ENCODE measurements at regions not wholly inside any gene's neighbourhood (a gene's known extent, or its start where the extent isn't known, plus 50 kb on each side); places are given as distances from the start of the nearest gene placed in this dataset.

DNA sequence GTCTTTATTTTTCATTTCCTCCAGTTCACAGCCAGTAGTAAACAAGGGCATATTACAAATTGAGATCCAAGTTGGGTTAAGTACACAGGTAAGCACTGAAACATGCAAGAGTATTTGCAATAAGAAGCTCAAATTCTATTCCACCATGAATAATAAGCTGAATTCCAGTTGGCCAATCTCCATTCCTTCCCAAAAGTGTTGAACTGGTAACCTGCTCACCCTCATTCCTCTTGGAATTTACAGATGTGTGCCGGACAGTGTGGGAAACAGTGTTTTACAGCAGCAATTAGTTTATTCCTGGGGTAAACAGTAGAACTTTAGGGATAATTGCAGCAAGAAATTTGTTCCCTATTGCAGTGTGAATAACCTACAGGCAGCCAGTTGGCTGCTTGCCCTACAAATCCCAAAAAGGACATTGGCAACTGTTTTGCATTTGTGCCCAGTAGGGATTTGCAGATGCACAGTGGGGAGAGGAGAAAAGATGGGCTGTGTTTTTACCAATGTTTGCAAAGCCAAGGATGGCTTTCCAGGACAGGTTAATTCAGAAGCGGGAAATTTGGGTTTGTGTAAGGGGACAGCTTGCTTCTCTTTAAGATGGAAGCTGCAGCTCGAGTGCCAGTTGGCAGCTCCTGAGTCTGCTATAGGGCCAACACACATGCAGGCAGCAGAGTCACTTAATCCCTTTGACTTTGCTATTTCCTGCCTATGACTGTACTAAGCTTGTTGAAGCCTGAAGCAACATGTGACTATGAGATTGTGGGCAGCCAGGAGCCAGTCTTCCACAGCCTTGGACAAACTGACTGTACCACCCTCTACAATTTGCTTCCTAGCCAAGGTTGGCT is 318.9 kb downstream of the MAP2K6 start:
- H3K36me3 ChIP-seq (ENCODE audit: control insufficient read depth in 2 of 3, insufficient read depth in 3 of 3, low read length in 3 of 3) = no peaks in the 10 kb centered on the region
- DNase-seq = no peak
- no peak overlapping the region for H3K27ac ChIP-seq (ENCODE audit: low read depth, low read length)
- peaks cover 0 to 6% (median 0%) of the 10 kb centered on the region in 5 donors for H3K27me3 Mint-ChIP-seq
- no peak overlapping the region for H3K4me3 Mint-ChIP-seq
- ChIA-PET CTCF (no interaction called here), POLR2A (no interaction called here)
- no peak overlapping the region for H3K4me3 ChIP-seq (ENCODE audit: low read length)
- H3K36me3 Mint-ChIP-seq = peaks cover 0 to 20% (median 0%) of the 10 kb centered on the region in 5 donors
- intact Hi-C loops (cut with micrococcal nuclease) = loop anchor here in 1 of 2 donors (10.0 kb wide), 1 partner anchor 411 kb away; no protein-coding TSS in a partner anchor
- ATAC-seq = no peak
- H3K4me1 Mint-ChIP-seq = peaks cover 0 to 21% (median 0%) of the 10 kb centered on the region in 7 donors
- no peaks in the 10 kb centered on the region for H3K4me1 ChIP-seq (ENCODE audit: control insufficient read depth in 2 of 2, insufficient read depth in 2 of 2, low read length in 2 of 2)
- H3K9me3 ChIP-seq (ENCODE audit: control insufficient read depth in 2 of 3, low read length in 3 of 3) = no peaks in the 10 kb centered on the region
- H3K27me3 ChIP-seq (ENCODE audit: control insufficient read depth in 2 of 2, insufficient read depth in 2 of 2, low read length in 2 of 2) = no peaks in the 10 kb centered on the region
- H3K9me3 Mint-ChIP-seq = peaks cover 2 to 19% (median 6%) of the 10 kb centered on the region in 11 donors
- no peak overlapping the region for H3K27ac Mint-ChIP-seq

DNA sequence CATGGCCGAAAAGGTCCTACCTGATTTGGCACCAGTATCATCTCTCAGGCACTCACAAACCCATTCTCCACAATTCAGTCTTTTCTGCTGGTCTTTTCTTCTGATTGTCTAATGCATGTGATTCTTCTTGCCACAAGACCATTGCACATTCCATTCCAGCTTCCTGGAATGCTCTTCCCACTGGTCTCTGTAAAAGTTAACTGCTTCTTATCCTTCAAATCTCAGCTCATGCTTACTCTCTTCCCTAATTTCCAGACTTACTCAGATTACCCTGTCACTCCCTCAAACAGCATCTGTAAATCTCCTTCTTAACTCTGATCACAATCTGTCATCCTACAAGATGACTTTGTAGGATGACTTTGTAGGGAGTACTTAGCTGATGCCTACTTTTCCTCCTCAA is 320.2 kb downstream of the MAP2K6 start:
- H3K27ac Mint-ChIP-seq = no peak overlapping the region
- ChIA-PET POLR2A (no interaction called here), CTCF (no interaction called here)
- Histone ChIP-seq H3K4me1 (ENCODE audit: control insufficient read depth in 2 of 2, insufficient read depth in 2 of 2, low read length in 2 of 2) (no peaks in the 10 kb centered on the region), H3K4me3 (ENCODE audit: low read length) (no peak overlapping the region), H3K9me3 (ENCODE audit: control insufficient read depth in 2 of 3, low read length in 3 of 3) (no peaks in the 10 kb centered on the region), H3K36me3 (ENCODE audit: control insufficient read depth in 2 of 3, insufficient read depth in 3 of 3, low read length in 3 of 3) (no peaks in the 10 kb centered on the region), H3K27ac (ENCODE audit: low read depth, low read length) (no peak overlapping the region), H3K27me3 (ENCODE audit: control insufficient read depth in 2 of 2, insufficient read depth in 2 of 2, low read length in 2 of 2) (no peaks in the 10 kb centered on the region)
- H3K36me3 Mint-ChIP-seq = peaks cover 0 to 24% (median 0%) of the 10 kb centered on the region in 5 donors
- ATAC-seq = no peak
- no peak for DNase-seq
- H3K9me3 Mint-ChIP-seq = peaks cover 2 to 22% (median 9%) of the 10 kb centered on the region in 11 donors
- intact Hi-C loops (cut with micrococcal nuclease) = loop anchor here in 1 of 2 donors (10.0 kb wide), 1 partner anchor 410 kb away; no protein-coding TSS in a partner anchor
- H3K27me3 Mint-ChIP-seq = peaks cover 0 to 6% (median 0%) of the 10 kb centered on the region in 5 donors
- no peak overlapping the region for H3K4me3 Mint-ChIP-seq
- H3K4me1 Mint-ChIP-seq = peaks cover 0 to 33% (median 0%) of the 10 kb centered on the region in 7 donors

DNA sequence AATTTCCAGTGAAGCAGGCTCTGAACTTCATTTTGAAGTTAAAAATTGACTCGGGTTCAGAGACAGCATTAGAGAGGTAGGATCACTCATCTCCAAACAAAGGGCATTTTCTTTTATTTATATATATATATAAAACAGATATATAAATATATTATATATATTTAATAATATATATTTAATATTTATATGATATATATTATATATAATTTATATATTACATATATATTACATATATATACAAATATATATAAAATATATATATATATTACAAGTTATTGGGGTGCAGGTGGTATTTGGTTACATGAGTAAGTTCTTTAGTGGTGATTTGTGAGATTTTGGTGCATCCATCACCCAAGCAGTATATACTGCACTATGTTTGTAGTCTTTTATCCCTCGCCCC is 320.8 kb downstream of the MAP2K6 start:
- ChIA-PET CTCF (no interaction called here), POLR2A (no interaction called here)
- ATAC-seq (no peak), DNase-seq (no peak)
- peaks cover 0 to 6% (median 0%) of the 10 kb centered on the region in 5 donors for H3K27me3 Mint-ChIP-seq
- H3K36me3 Mint-ChIP-seq = peaks cover 0 to 26% (median 0%) of the 10 kb centered on the region in 5 donors
- H3K9me3 Mint-ChIP-seq = peaks cover 2 to 26% (median 9%) of the 10 kb centered on the region in 11 donors
- Histone ChIP-seq H3K4me1 (ENCODE audit: control insufficient read depth in 2 of 2, insufficient read depth in 2 of 2, low read length in 2 of 2) (no peaks in the 10 kb centered on the region), H3K9me3 (ENCODE audit: control insufficient read depth in 2 of 3, low read length in 3 of 3) (no peaks in the 10 kb centered on the region), H3K27ac (ENCODE audit: low read depth, low read length) (no peak overlapping the region), H3K36me3 (ENCODE audit: control insufficient read depth in 2 of 3, insufficient read depth in 3 of 3, low read length in 3 of 3) (no peaks in the 10 kb centered on the region), H3K4me3 (ENCODE audit: low read length) (no peak overlapping the region), H3K27me3 (ENCODE audit: control insufficient read depth in 2 of 2, insufficient read depth in 2 of 2, low read length in 2 of 2) (no peaks in the 10 kb centered on the region)
- intact Hi-C loops (cut with micrococcal nuclease) = loop anchor here in 1 of 2 donors (10.0 kb wide), 1 partner anchor 410 kb away; no protein-coding TSS in a partner anchor
- no peak overlapping the region for H3K4me3 Mint-ChIP-seq
- peaks cover 0 to 31% (median 0%) of the 10 kb centered on the region in 7 donors for H3K4me1 Mint-ChIP-seq
- H3K27ac Mint-ChIP-seq = no peak overlapping the region

DNA sequence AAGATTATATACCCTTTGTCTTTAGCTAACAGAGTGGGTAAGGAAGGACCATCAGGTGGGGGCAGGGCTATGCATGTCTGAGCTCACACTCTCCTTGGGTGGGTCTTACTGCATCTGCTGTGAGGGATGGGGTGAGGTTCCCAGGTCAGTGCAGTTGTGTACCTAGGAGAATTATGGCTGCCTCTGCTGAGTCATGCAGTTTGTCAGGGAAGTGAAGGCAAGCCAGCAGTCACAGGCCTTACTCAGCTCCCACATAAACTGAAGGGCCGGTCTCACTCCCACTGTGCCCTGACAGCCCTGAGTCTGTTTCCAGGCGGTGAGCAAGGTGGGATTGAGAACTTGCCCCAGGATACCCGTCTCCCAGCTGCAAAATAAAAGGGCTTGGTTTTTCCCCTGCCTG is 328.6 kb downstream of the MAP2K6 start:
- Mint-ChIP-seq H3K4me1 (peaks cover 0 to 16% (median 0%) of the 10 kb centered on the region in 7 donors), H3K9me3 (peaks cover 3 to 36% (median 17%) of the 10 kb centered on the region in 11 donors), H3K27ac (no peak overlapping the region), H3K27me3 (peaks cover 0 to 9% (median 0%) of the 10 kb centered on the region in 5 donors), H3K36me3 (peaks cover 0 to 12% (median 0%) of the 10 kb centered on the region in 5 donors), H3K4me3 (no peak overlapping the region)
- no peak overlapping the region for H3K4me3 ChIP-seq (ENCODE audit: low read length)
- no peaks in the 10 kb centered on the region for H3K36me3 ChIP-seq (ENCODE audit: control insufficient read depth in 2 of 3, insufficient read depth in 3 of 3, low read length in 3 of 3)
- intact Hi-C loops (cut with micrococcal nuclease) = no loop called here
- ChIA-PET POLR2A (no interaction called here), CTCF (no interaction called here)
- H3K27ac ChIP-seq (ENCODE audit: low read depth, low read length) = no peak overlapping the region
- no peaks in the 10 kb centered on the region for H3K27me3 ChIP-seq (ENCODE audit: control insufficient read depth in 2 of 2, insufficient read depth in 2 of 2, low read length in 2 of 2)
- no peak for ATAC-seq
- no peaks in the 10 kb centered on the region for H3K4me1 ChIP-seq (ENCODE audit: control insufficient read depth in 2 of 2, insufficient read depth in 2 of 2, low read length in 2 of 2)
- DNase-seq = no peak
- no peaks in the 10 kb centered on the region for H3K9me3 ChIP-seq (ENCODE audit: control insufficient read depth in 2 of 3, low read length in 3 of 3)

DNA sequence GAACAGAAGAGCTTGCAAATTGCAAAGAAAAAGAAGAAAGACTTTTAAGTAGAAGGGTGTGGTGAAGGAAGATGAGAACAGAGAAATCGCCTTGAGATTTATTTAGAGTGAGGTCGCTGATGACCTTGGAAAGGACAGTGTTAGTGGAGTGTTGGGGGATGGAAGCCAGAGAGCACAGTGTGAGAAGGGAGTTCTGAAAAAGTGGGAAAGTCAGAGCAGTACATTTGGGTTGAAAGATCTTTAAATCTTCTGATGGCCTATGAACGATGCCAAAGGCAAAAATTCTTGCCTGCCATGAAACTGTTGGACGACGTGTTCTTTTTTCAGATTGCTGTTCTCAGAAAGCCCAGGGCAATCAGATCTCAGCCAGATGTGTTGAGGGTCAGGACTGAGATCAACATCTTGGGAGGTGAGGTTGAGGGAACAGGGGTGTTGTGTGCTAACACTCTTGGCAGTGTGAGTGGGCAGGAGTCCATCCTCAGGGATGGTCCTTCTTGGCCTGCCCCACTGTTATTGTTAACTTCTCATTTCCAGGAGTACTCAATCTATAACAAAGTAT is 330.1 kb downstream of the MAP2K6 start:
- Histone ChIP-seq H3K36me3 (ENCODE audit: control insufficient read depth in 2 of 3, insufficient read depth in 3 of 3, low read length in 3 of 3) (no peaks in the 10 kb centered on the region), H3K4me3 (ENCODE audit: low read length) (no peak overlapping the region), H3K9me3 (ENCODE audit: control insufficient read depth in 2 of 3, low read length in 3 of 3) (no peaks in the 10 kb centered on the region), H3K27ac (ENCODE audit: low read depth, low read length) (no peak overlapping the region), H3K4me1 (ENCODE audit: control insufficient read depth in 2 of 2, insufficient read depth in 2 of 2, low read length in 2 of 2) (no peaks in the 10 kb centered on the region), H3K27me3 (ENCODE audit: control insufficient read depth in 2 of 2, insufficient read depth in 2 of 2, low read length in 2 of 2) (no peaks in the 10 kb centered on the region)
- no peak overlapping the region for H3K27ac Mint-ChIP-seq
- intact Hi-C loops (cut with micrococcal nuclease) = no loop called here
- DNase-seq = no peak
- H3K4me1 Mint-ChIP-seq = peaks cover 0 to under 1% (median 0%) of the 10 kb centered on the region in 7 donors
- H3K4me3 Mint-ChIP-seq = no peak overlapping the region
- ChIA-PET CTCF (no interaction called here), POLR2A (no interaction called here)
- H3K27me3 Mint-ChIP-seq = peaks cover 0 to 9% (median 0%) of the 10 kb centered on the region in 5 donors
- H3K9me3 Mint-ChIP-seq = peaks cover 0 to 33% (median 10%) of the 10 kb centered on the region in 11 donors
- ATAC-seq = no peak
- H3K36me3 Mint-ChIP-seq = peaks cover 0 to 10% (median 0%) of the 10 kb centered on the region in 5 donors

DNA sequence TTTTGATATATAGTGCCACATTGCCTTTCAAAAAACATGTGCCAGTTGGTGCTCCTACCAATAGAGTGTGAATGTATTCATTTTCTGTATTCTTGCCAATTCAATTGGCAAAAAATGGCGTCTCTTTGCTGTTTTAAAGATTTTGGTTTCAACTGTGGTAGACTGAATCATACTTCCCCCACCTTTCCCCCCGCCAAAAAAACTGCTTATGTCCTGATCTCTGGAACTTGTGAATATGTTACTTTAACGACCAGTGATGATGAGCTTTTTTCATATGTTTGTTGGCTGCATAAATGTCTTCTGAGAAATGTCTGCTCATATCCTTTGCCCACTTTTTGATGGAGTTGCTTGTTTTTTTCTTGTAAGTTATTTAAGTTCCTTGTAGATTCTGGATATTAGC is 325.1 kb upstream of the KCNJ16 start:
- Mint-ChIP-seq H3K9me3 (peaks cover 2 to 23% (median 10%) of the 10 kb centered on the region in 11 donors), H3K36me3 (peaks cover 0 to 2% (median 0%) of the 10 kb centered on the region in 5 donors), H3K4me3 (no peak overlapping the region), H3K27ac (no peak overlapping the region), H3K27me3 (peaks cover 0 to 9% (median 0%) of the 10 kb centered on the region in 5 donors), H3K4me1 (no peaks in the 10 kb centered on the region)
- ATAC-seq (no peak), DNase-seq (no peak)
- Histone ChIP-seq H3K27ac (ENCODE audit: low read depth, low read length) (no peak overlapping the region), H3K4me3 (ENCODE audit: low read length) (no peak overlapping the region), H3K36me3 (ENCODE audit: control insufficient read depth in 2 of 3, insufficient read depth in 3 of 3, low read length in 3 of 3) (no peaks in the 10 kb centered on the region), H3K27me3 (ENCODE audit: control insufficient read depth in 2 of 2, insufficient read depth in 2 of 2, low read length in 2 of 2) (no peaks in the 10 kb centered on the region), H3K9me3 (ENCODE audit: control insufficient read depth in 2 of 3, low read length in 3 of 3) (no peaks in the 10 kb centered on the region), H3K4me1 (ENCODE audit: control insufficient read depth in 2 of 2, insufficient read depth in 2 of 2, low read length in 2 of 2) (no peaks in the 10 kb centered on the region)
- POLR2A ChIA-PET = interaction anchor here (0.6 kb wide), 1 partner anchor 14 kb away, joined by 5 read pairs; no protein-coding TSS in a partner anchor
- CTCF ChIA-PET = no interaction called here
- intact Hi-C loops (cut with micrococcal nuclease) = no loop called here

Data from naive thymus-derived CD4-positive, alpha-beta T cell (primary cell).